Spleen (tissue), 7 donors: ENCODE measurements at regions not wholly inside any gene's neighbourhood (a gene's known extent, or its start where the extent isn't known, plus 50 kb on each side); places are given as distances from the start of the nearest gene placed in this dataset.

Source experiments
- CTCF ChIP-seq, 11 experiments: fragments of 200-600 bp in 7 of 11; fragments of 450-650 bp in 4 of 11; sonication (generic) in 4 of 11; IDR thresholded peaks in 8 of 11; conservative IDR thresholded peaks in 3 of 11; 1 replicate in 7 of 11; 2 replicates in 4 of 11; pipeline versions ENCODE4 v1.4.0 to v1.8.0; 2016 to 2021; ENCODE audit warnings: antibody characterized with exemption in 11 of 11, inconsistent platforms in 4 of 11, mild to moderate bottlenecking in 1 of 11
- POLR2A ChIP-seq, 3 donors: fragments of 450-650 bp; IDR thresholded peaks; one replicate each; pipeline ENCODE4 v1.5.1; 2017; ENCODE audit warnings: antibody characterized with exemption in 3 of 3, mild to moderate bottlenecking in 1 of 3
- POLR2AphosphoS5 ChIP-seq, 3 donors: sonication (generic); formaldehyde crosslinking; IDR thresholded peaks; one replicate each; pipeline ENCODE4 v1.5.1; 2017; ENCODE audit warnings: antibody characterized with exemption in 3 of 3
- donor health status: DM: no; HTN: no; CAD: no; lungs with moderate emphysema.
- donor health status: DM: no; HTN: no; CAD: no.
- donor health status: DM: no; HTN: no; CAD: no.

GRCh38 chr4:106493086-106493485 is 124.5 kb upstream of the GIMD1 start:
- TF ChIP-seq CTCF (IDR thresholded peaks at IDR 0.05 in 8 of 11, conservative IDR thresholded peaks at IDR 0.05 in 3 of 11) (no peak), POLR2A (IDR thresholded peaks at IDR 0.05) (no peak), POLR2AphosphoS5 (IDR thresholded peaks at IDR 0.05) (no peak)
